ENCODE measurements at regions not wholly inside any gene's neighbourhood (a gene's known extent, or its start where the extent isn't known, plus 50 kb on each side); places are given as distances from the start of the nearest gene placed in this dataset.

- no peaks in the 10 kb centered on the region for H3K27me3 ChIP-seq
- ATAC-seq (no peak), DNase-seq (no peak)
- TF ChIP-seq CTCF (IDR thresholded peaks at IDR 0.05) (no peak), POLR2A (IDR thresholded peaks at IDR 0.05) (no peak)
- H3K36me3 ChIP-seq (replicated peaks in 1 of 2; ENCODE audit: insufficient read depth in 1 of 2, low read depth in 2 of 2): no peaks in the 10 kb centered on the region
- no peak overlapping the region for H3K27ac ChIP-seq
- 69 to 73% methylated on average over 1 of the region's 1 CpG for WGBS, 2 donors
- no peak overlapping the region for H3K4me3 ChIP-seq
- H3K4me1 ChIP-seq: no peaks in the 10 kb centered on the region
- intact Hi-C loops (cut with DNase I): no loop called here
- no peaks in the 10 kb centered on the region for H3K9me3 ChIP-seq
Measured at GRCh38 chr2:106975641-106976040, 89.7 kb upstream of the ST6GAL2 start.

- TF ChIP-seq CTCF (IDR thresholded peaks at IDR 0.05): no peak
- TF ChIP-seq POLR2A (IDR thresholded peaks at IDR 0.05): no peak
- no peaks in the 10 kb centered on the region for H3K4me1 ChIP-seq
- H3K36me3 ChIP-seq (replicated peaks in 1 of 2; ENCODE audit: insufficient read depth in 1 of 2, low read depth in 2 of 2): no peaks in the 10 kb centered on the region
- DNase-seq (no peak), ATAC-seq (no peak)
- H3K9me3 ChIP-seq: no peaks in the 10 kb centered on the region
- intact Hi-C loops (cut with DNase I): no loop called here
- H3K4me3 ChIP-seq: no peak overlapping the region
- H3K27ac ChIP-seq: no peak overlapping the region
- H3K27me3 ChIP-seq: no peaks in the 10 kb centered on the region
- 57 to 66% methylated on average over 5 to 6 of the region's 6 CpGs for WGBS, 2 donors
Measured at GRCh38 chr2:106976548-106976947, 90.6 kb upstream of the ST6GAL2 start.

DNA sequence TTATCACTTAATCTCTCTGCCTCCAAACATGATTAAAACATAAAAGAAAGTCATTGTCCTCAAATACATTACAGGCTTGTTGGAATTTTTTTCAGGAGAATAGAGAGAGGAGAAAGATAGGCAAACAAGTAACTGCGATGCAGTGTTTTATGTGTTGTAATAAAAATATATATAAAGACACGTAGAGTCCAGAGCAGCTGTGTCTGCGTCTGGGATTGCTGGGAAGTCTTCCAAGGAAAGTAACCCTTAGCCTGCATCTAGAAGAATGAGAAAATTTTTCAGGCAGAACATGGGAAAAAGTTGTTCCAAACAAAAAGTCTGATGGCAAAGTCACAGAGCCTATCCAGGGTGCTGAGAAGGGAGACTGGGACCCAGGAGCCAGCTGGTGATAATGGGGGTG is 91.8 kb upstream of the ST6GAL2 start:
- no peak overlapping the region for H3K4me3 ChIP-seq
- no peaks in the 10 kb centered on the region for H3K4me1 ChIP-seq
- WGBS, 2 donors: 57 to 62% methylated on average over 3 of the region's 3 CpGs
- H3K9me3 ChIP-seq: no peaks in the 10 kb centered on the region
- H3K27ac ChIP-seq: no peak overlapping the region
- no peaks in the 10 kb centered on the region for H3K27me3 ChIP-seq
- no peak for TF ChIP-seq CTCF (IDR thresholded peaks at IDR 0.05)
- no peak for TF ChIP-seq POLR2A (IDR thresholded peaks at IDR 0.05)
- no peak for ATAC-seq
- no peak for DNase-seq
- H3K36me3 ChIP-seq (replicated peaks in 1 of 2; ENCODE audit: insufficient read depth in 1 of 2, low read depth in 2 of 2): no peaks in the 10 kb centered on the region
- intact Hi-C loops (cut with DNase I): no loop called here

GRCh38 chr2:106978647-106979046 is 92.7 kb upstream of the ST6GAL2 start:
- H3K27ac ChIP-seq: no peak overlapping the region
- H3K4me3 ChIP-seq: no peak overlapping the region
- no peaks in the 10 kb centered on the region for H3K27me3 ChIP-seq
- no peaks in the 10 kb centered on the region for H3K9me3 ChIP-seq
- no peaks in the 10 kb centered on the region for H3K36me3 ChIP-seq (replicated peaks in 1 of 2; ENCODE audit: insufficient read depth in 1 of 2, low read depth in 2 of 2)
- H3K4me1 ChIP-seq: no peaks in the 10 kb centered on the region
- WGBS, 2 donors: 82 to 85% methylated on average over 13 of the region's 13 CpGs
- intact Hi-C loops (cut with DNase I): no loop called here
- TF ChIP-seq CTCF (IDR thresholded peaks at IDR 0.05) (no peak), POLR2A (IDR thresholded peaks at IDR 0.05) (no peak)
- DNase-seq: no peak
- ATAC-seq: no peak

DNA sequence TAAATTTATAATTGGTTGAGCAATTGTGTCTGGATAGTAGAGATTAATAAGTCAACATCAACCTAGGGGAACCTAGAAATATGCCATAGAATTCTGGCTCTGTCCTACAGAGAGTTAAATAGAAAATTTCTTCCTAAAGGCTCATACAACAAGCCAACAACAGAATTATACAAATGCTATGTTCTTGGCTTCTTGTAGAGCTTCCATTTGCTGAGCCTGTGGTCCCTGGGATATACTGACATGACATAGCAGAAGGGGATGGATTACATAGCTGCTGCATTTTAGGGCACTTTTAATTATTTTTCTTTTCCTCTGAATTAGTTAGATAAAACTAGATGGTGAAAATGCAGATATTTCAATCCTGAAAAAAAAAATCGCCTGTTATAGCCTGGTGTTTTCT is 95.5 kb upstream of the ST6GAL2 start:
- Histone ChIP-seq H3K4me3 (no peak overlapping the region), H3K4me1 (no peaks in the 10 kb centered on the region), H3K36me3 (replicated peaks in 1 of 2; ENCODE audit: insufficient read depth in 1 of 2, low read depth in 2 of 2) (no peaks in the 10 kb centered on the region), H3K27me3 (no peaks in the 10 kb centered on the region), H3K27ac (no peak overlapping the region), H3K9me3 (peaks cover 0 to 4% (median 0%) of the 10 kb centered on the region in 3 donors)
- intact Hi-C loops (cut with DNase I): no loop called here
- TF ChIP-seq CTCF (IDR thresholded peaks at IDR 0.05): no peak
- no peak for TF ChIP-seq POLR2A (IDR thresholded peaks at IDR 0.05)
- no peak for DNase-seq
- no peak for ATAC-seq
- 56 to 69% methylated on average over 1 of the region's 1 CpG for WGBS, 2 donors
